WTC11 (cell line): ENCODE measurements at regions not wholly inside any gene's neighbourhood (a gene's known extent, or its start where the extent isn't known, plus 50 kb on each side); places are given as distances from the start of the nearest gene placed in this dataset.
A peak's percentile ranks its signal among the peaks of the same experiment; 100 is the strongest.

Source experiments
- ATAC-seq: fragments of 200-7000 bp; cut with Tn5 transposase; 2 replicates; pipeline ENCODE4 v1.10.0; 2021; ENCODE audit warnings: mild to moderate bottlenecking, moderate library complexity
- CTCF ChIA-PET: fragments of 300-600 bp; sonication (Branson Sonifier 250); formaldehyde crosslinking; loops from one replicate; lab custom pipeline; 2021; ENCODE audit warnings: antibody characterized with exemption; lab: Charles Lee
- POLR2A ChIA-PET: fragments of 350-600 bp; sonication (Branson Sonifier 250); formaldehyde crosslinking; loops from one replicate; lab custom pipeline; 2021; ENCODE audit warnings: antibody characterized with exemption; lab: Charles Lee
- DNase-seq: peaks from one replicate; pipeline ENCODE4 v3.0.0; 2021; ENCODE audit warnings: low spot score
- H3K27ac Mint-ChIP-seq: 2 replicates; pipeline ENCODE4 v1.8.0; 2021; ENCODE audit warnings: mixed read lengths
- H3K27me3 Mint-ChIP-seq: 2 replicates; pipeline ENCODE4 v1.8.0; 2021; ENCODE audit warnings: low read depth, mild to moderate bottlenecking, moderate library complexity, mixed read lengths
- H3K36me3 Mint-ChIP-seq: 2 replicates; pipeline ENCODE4 v1.8.0; 2021; ENCODE audit warnings: mixed read lengths
- H3K4me1 Mint-ChIP-seq: 2 replicates; pipeline ENCODE4 v1.8.0; 2022; ENCODE audit warnings: mixed read lengths
- H3K4me3 Mint-ChIP-seq: 2 replicates; pipeline ENCODE4 v1.8.0; 2021; ENCODE audit warnings: mild to moderate bottlenecking, moderate library complexity, mixed read lengths
- H3K9me3 Mint-ChIP-seq: 2 replicates; pipeline ENCODE4 v1.8.0; 2021; ENCODE audit warnings: mixed read lengths
- ARID4B ChIP-seq: sonication (generic); formaldehyde crosslinking; IDR thresholded peaks from 2 replicates; pipeline ENCODE4 v1.8.0; 2023; ENCODE audit warnings: missing genetic modification reagents, mild to moderate bottlenecking, borderline replicate concordance
- CREM ChIP-seq: sonication (generic); formaldehyde crosslinking; IDR thresholded peaks from 2 replicates; pipeline ENCODE4 v1.8.1; 2022; ENCODE audit warnings: mild to moderate bottlenecking, missing genetic modification reagents, moderate library complexity
- GABPB1 ChIP-seq: sonication (generic); formaldehyde crosslinking; IDR thresholded peaks from 2 replicates; pipeline ENCODE4 v1.8.1; 2023; ENCODE audit warnings: mild to moderate bottlenecking, missing genetic modification reagents
- PRDM15 ChIP-seq: sonication (generic); formaldehyde crosslinking; IDR thresholded peaks from 2 replicates; pipeline ENCODE4 v1.8.0; 2022; ENCODE audit warnings: missing genetic modification reagents
- STAT6 ChIP-seq: sonication (generic); formaldehyde crosslinking; conservative IDR thresholded peaks from 2 replicates; pipeline ENCODE4 v1.8.1; 2023; ENCODE audit warnings: mild to moderate bottlenecking, low read depth, missing genetic modification reagents, moderate library complexity
- TEAD1 ChIP-seq: sonication (generic); formaldehyde crosslinking; IDR thresholded peaks from 2 replicates; pipeline ENCODE4 v1.8.0; 2022; ENCODE audit warnings: mild to moderate bottlenecking, missing genetic modification reagents
- ZNF671 ChIP-seq: fragments of 250-450 bp; sonication (Bioruptor Pico); IDR thresholded peaks from 2 replicates; pipeline ENCODE4 v1.8.0; 2021; ENCODE audit warnings: mild to moderate bottlenecking

- TF ChIP-seq ARID4B (no peak), TEAD1 (peak; percentile 58; the same call in 1 of the 2 replicates), PRDM15 (CRISPR knock-in tag) (peak; percentile 79), STAT6 (no peak), ZNF671 (no peak), CREM (CRISPR knock-in tag) (no peak)
These were observed 176.6 kb upstream of the DAB1 start (continued) for GRCh38 chr1:57600424-57600823.

- POLR2A ChIA-PET = interaction anchor here (0.6 to 0.9 kb wide), 3 partner anchors 69 to 719 kb away, joined by 3 to 6 read pairs (median 3); no protein-coding TSS in a partner anchor
- CTCF ChIA-PET = interaction anchor here (0.6 to 1.1 kb wide), 4 partner anchors 30 to 176 kb away, joined by 3 read pairs; partner anchors contain the start of gene DAB1
- peak overlapping the region; percentile 20 for H3K4me3 Mint-ChIP-seq
- H3K27ac Mint-ChIP-seq = peak overlapping the region; percentile 91
- peak; percentile 16 for DNase-seq
- H3K36me3 Mint-ChIP-seq = peaks cover 5% of the 10 kb centered on the region
- peak; percentile 28 for ATAC-seq
- TF ChIP-seq PRDM15 (CRISPR knock-in tag) (peak; percentile 41; the same call in 1 of the 2 replicates), GABPB1 (CRISPR knock-in tag) (no peak)
- H3K27me3 Mint-ChIP-seq = no peaks in the 10 kb centered on the region; the same call in 1 of the 2 replicates
- peaks cover 79% of the 10 kb centered on the region for H3K4me1 Mint-ChIP-seq
- H3K9me3 Mint-ChIP-seq = peaks cover 4% of the 10 kb centered on the region
These were observed 175.6 kb upstream of the DAB1 start for GRCh38 chr1:57599236-57599994.
